ENCODE measurements at regions not wholly inside any gene's neighbourhood (a gene's known extent, or its start where the extent isn't known, plus 50 kb on each side); places are given as distances from the start of the nearest gene placed in this dataset.

- TF ChIP-seq CTCF (IDR thresholded peaks at IDR 0.05; ENCODE audit: low read depth, low read length) (no peak), EZH2phosphoT487 (IDR thresholded peaks at IDR 0.05; ENCODE audit: low read depth) (no peak)
These were observed 887.3 kb upstream of the DIAPH2 start for GRCh38 chrX:95797344-95797743.
